HCT116 (cell line): ENCODE measurements at regions not wholly inside any gene's neighbourhood (a gene's known extent, or its start where the extent isn't known, plus 50 kb on each side); places are given as distances from the start of the nearest gene placed in this dataset.
A peak's percentile ranks its signal among the peaks of the same experiment; 100 is the strongest.

Experiments used
- ATAC-seq: fragments of 200-7000 bp; cut with Tn5 transposase; 2 replicates; pipeline ENCODE4 v1.9.1; 2020; ENCODE audit warnings: mild to moderate bottlenecking, moderate library complexity
- BruUV-seq: library from RNA; stranded (reverse); fragments of 400-500 nt; replicated peaks from 2 replicates; lab custom pipeline; 2021; lab: Mats Ljungman, UMichigan
- CTCF ChIA-PET: fragments of 300-600 bp; sonication (Branson Sonifier 250); formaldehyde crosslinking; loops from one replicate; lab custom pipeline; 2021; ENCODE audit warnings: antibody characterized with exemption; lab: Charles Lee
- POLR2A ChIA-PET: fragments of 300-600, 350-600 bp; sonication (Branson Sonifier 250); formaldehyde crosslinking; loops from one replicate; lab custom pipeline; 2021; ENCODE audit warnings: antibody characterized with exemption; lab: Charles Lee
- RAD21 ChIA-PET, 2 experiments: fragments of 300-600 bp; sonication (Branson Sonifier 250); formaldehyde crosslinking; loops; one replicate each; lab custom pipeline; 2023; ENCODE audit warnings: low total read pairs in 2 of 2; ENCODE audit not compliant: uncharacterized antibody in 2 of 2, unreplicated experiment in 2 of 2, low non-redundant PET in 1 of 2; lab: Charles Lee
- DNase-seq: peaks from one replicate; pipeline ENCODE4 v3.0.0-alpha.2; 2010; ENCODE audit warnings: low read depth, low spot score
- H2AFZ ChIP-seq: fragments of 200-600 bp; shearing (Covaris generic), sonication (generic); 2 replicates; pipeline ENCODE4 v1.6.1; 2017; ENCODE audit warnings: low read depth, mixed run types, mixed read lengths, antibody characterized with exemption, low read length; ENCODE audit not compliant: poor library complexity, severe bottlenecking
- H3K27ac ChIP-seq: 2 replicates; pipeline ENCODE4 v1.5.1; 2012; ENCODE audit warnings: low read depth, low read length
- H3K27me3 ChIP-seq: fragments of 200-600 bp; sonication (generic); 2 replicates; pipeline ENCODE4 v1.6.1; 2016; ENCODE audit warnings: mixed run types, low read length, mixed read lengths; ENCODE audit not compliant: insufficient read depth
- H3K36me3 ChIP-seq, 2 experiments: fragments of 200-500 bp in 1 of 2; fragments of 200-600 bp in 1 of 2; sonication (Bioruptor generic) in 1 of 2; sonication (generic) in 1 of 2; 2 replicates each; pipeline versions ENCODE4 v1.5.1 to v1.6.1; 2014 to 2016; ENCODE audit warnings: low read length in 2 of 2, inconsistent platforms in 1 of 2, mixed read lengths in 1 of 2, mixed run types in 1 of 2; ENCODE audit not compliant: insufficient read depth in 2 of 2, control insufficient read depth in 1 of 2
- H3K4me1 ChIP-seq, 2 experiments: fragments of 200-600 bp in 1 of 2; sonication (generic) in 1 of 2; 2 replicates each; pipeline versions ENCODE4 v1.5.1 to v1.6.1; 2012 to 2017; ENCODE audit warnings: low read length in 2 of 2, inconsistent platforms in 1 of 2, mild to moderate bottlenecking in 1 of 2, mixed read lengths in 1 of 2, mixed run types in 1 of 2, moderate library complexity in 1 of 2; ENCODE audit not compliant: insufficient read depth in 2 of 2, control insufficient read depth in 1 of 2
- H3K4me2 ChIP-seq: fragments of 200-600 bp; sonication (generic); 2 replicates; pipeline ENCODE4 v1.6.1; 2017; ENCODE audit warnings: mixed run types, low read length, mixed read lengths
- H3K4me3 ChIP-seq, 2 experiments: fragments of 200-600 bp in 1 of 2; sonication (generic) in 1 of 2; replicated peaks in 1 of 2; 2 replicates each; pipeline ENCODE4 v1.5.1; 2011 to 2016; ENCODE audit warnings: low read length in 2 of 2, control low read depth in 1 of 2, low read depth in 1 of 2, mild to moderate bottlenecking in 1 of 2, mixed read lengths in 1 of 2, mixed run types in 1 of 2
- H3K79me2 ChIP-seq: fragments of 200-600 bp; sonication (generic); 2 replicates; pipeline ENCODE4 v1.6.1; 2017; ENCODE audit warnings: mild to moderate bottlenecking, mixed run types, low read length, moderate library complexity, mixed read lengths; ENCODE audit not compliant: insufficient read depth
- H3K9ac ChIP-seq: fragments of 200-600 bp; sonication (generic); 2 replicates; pipeline ENCODE4 v1.6.1; 2016; ENCODE audit warnings: low read length, mixed read lengths
- H3K9me2 ChIP-seq: fragments of 200-600 bp; sonication (generic), shearing (Covaris generic); 2 replicates; pipeline ENCODE4 v1.6.1; 2017; ENCODE audit warnings: mixed run types, mild to moderate bottlenecking, moderate library complexity; ENCODE audit not compliant: insufficient read depth
- H3K9me3 ChIP-seq, 2 experiments: fragments of 200-500 bp in 1 of 2; fragments of 200-600 bp in 1 of 2; sonication (Bioruptor generic) in 1 of 2; sonication (generic) in 1 of 2; 2 replicates each; pipeline ENCODE4 v1.6.1; 2014 to 2017; ENCODE audit warnings: low read length in 2 of 2, mixed read lengths in 2 of 2, inconsistent platforms in 1 of 2, low read depth in 1 of 2, mild to moderate bottlenecking in 1 of 2, mixed run types in 1 of 2, moderate library complexity in 1 of 2; ENCODE audit not compliant: control insufficient read depth in 1 of 2, insufficient read depth in 1 of 2
- H4K20me1 ChIP-seq: fragments of 200-600 bp; sonication (generic), shearing (Covaris generic); 2 replicates; pipeline ENCODE4 v1.6.1; 2017; ENCODE audit warnings: mixed run types, mild to moderate bottlenecking, moderate library complexity; ENCODE audit not compliant: insufficient read depth
- ATF3 ChIP-seq: IDR thresholded peaks from 2 replicates; pipeline ENCODE4 v1.6.1; 2012
- CBX3 ChIP-seq: IDR thresholded peaks from 2 replicates; pipeline ENCODE4 v1.6.1; 2012; ENCODE audit warnings: low read depth
- CEBPB ChIP-seq: IDR thresholded peaks from 2 replicates; pipeline ENCODE4 v1.6.1; 2012; ENCODE audit warnings: low read depth
- EGR1 ChIP-seq: IDR thresholded peaks from 2 replicates; pipeline ENCODE4 v1.6.1; 2012; ENCODE audit warnings: low read depth
- ELF1 ChIP-seq: IDR thresholded peaks from 2 replicates; pipeline ENCODE4 v1.6.1; 2012; ENCODE audit warnings: low read depth, borderline replicate concordance
- EZH2 ChIP-seq: fragments of 200-600 bp; sonication (generic); IDR thresholded peaks from 2 replicates; pipeline ENCODE4 v1.6.1; 2017; ENCODE audit warnings: antibody characterized with exemption, mixed run types
- EZH2phosphoT487 ChIP-seq: fragments of 200-600 bp; IDR thresholded peaks from 2 replicates; pipeline ENCODE4 v1.6.1; 2018; ENCODE audit warnings: antibody characterized with exemption, borderline replicate concordance
- POLR2A ChIP-seq: IDR thresholded peaks from 2 replicates; pipeline ENCODE4 v1.7.0; 2011; ENCODE audit warnings: borderline replicate concordance; ENCODE audit not compliant: insufficient read depth, insufficient read length; ENCODE audit errors: extremely low read depth
- RAD21 ChIP-seq: IDR thresholded peaks from 2 replicates; pipeline ENCODE4 v1.6.1; 2012; ENCODE audit warnings: low read depth, mild to moderate bottlenecking
- SRF ChIP-seq: IDR thresholded peaks from 2 replicates; pipeline ENCODE4 v1.6.1; 2012; ENCODE audit warnings: low read depth
- TCF7L2 ChIP-seq: IDR thresholded peaks from 2 replicates; pipeline ENCODE4 v1.7.0; 2011; ENCODE audit warnings: borderline replicate concordance, inconsistent platforms; ENCODE audit not compliant: insufficient read depth, insufficient read length; ENCODE audit errors: extremely low read depth
- ZBTB33 ChIP-seq: IDR thresholded peaks from 2 replicates; pipeline ENCODE4 v1.6.1; 2011; ENCODE audit warnings: mild to moderate bottlenecking, low read length, moderate library complexity; ENCODE audit not compliant: insufficient replicate concordance; ENCODE audit errors: extremely low read depth
- ZNF274 ChIP-seq: fragments of 200-500 bp; sonication (Bioruptor generic); IDR thresholded peaks from 2 replicates; pipeline ENCODE4 v1.6.1; 2014; ENCODE audit warnings: mild to moderate bottlenecking, low read depth, low read length, inconsistent platforms
- intact Hi-C: fragments of 100-400 bp; cut with micrococcal nuclease; formaldehyde crosslinking; loops from 2 replicates; pipeline ENCODE4 v1.10.0; 2022
- TF ChIP-seq, protein P1 (sequence below): IDR thresholded peaks from 2 replicates; pipeline ENCODE4 v1.6.1; 2012; ENCODE audit warnings: low read depth
- TF ChIP-seq, protein P2 (sequence below): IDR thresholded peaks from 2 replicates; pipeline ENCODE4 v1.6.1; 2012

- H3K36me3 ChIP-seq = no peaks in the 10 kb centered on the region
- TF ChIP-seq SRF (no peak), ATF3 (no peak), CBX3 (no peak), ZNF274 (no peak), EZH2 (no peak), CEBPB (no peak), ELF1 (no peak), EZH2phosphoT487 (no peak), POLR2A (no peak), EGR1 (no peak), TCF7L2 (no peak), RAD21 (no peak), ZBTB33 (no peak)
- TF ChIP-seq, protein P1, sequence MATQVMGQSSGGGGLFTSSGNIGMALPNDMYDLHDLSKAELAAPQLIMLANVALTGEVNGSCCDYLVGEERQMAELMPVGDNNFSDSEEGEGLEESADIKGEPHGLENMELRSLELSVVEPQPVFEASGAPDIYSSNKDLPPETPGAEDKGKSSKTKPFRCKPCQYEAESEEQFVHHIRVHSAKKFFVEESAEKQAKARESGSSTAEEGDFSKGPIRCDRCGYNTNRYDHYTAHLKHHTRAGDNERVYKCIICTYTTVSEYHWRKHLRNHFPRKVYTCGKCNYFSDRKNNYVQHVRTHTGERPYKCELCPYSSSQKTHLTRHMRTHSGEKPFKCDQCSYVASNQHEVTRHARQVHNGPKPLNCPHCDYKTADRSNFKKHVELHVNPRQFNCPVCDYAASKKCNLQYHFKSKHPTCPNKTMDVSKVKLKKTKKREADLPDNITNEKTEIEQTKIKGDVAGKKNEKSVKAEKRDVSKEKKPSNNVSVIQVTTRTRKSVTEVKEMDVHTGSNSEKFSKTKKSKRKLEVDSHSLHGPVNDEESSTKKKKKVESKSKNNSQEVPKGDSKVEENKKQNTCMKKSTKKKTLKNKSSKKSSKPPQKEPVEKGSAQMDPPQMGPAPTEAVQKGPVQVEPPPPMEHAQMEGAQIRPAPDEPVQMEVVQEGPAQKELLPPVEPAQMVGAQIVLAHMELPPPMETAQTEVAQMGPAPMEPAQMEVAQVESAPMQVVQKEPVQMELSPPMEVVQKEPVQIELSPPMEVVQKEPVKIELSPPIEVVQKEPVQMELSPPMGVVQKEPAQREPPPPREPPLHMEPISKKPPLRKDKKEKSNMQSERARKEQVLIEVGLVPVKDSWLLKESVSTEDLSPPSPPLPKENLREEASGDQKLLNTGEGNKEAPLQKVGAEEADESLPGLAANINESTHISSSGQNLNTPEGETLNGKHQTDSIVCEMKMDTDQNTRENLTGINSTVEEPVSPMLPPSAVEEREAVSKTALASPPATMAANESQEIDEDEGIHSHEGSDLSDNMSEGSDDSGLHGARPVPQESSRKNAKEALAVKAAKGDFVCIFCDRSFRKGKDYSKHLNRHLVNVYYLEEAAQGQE = no peak
- TF ChIP-seq, protein P2, sequence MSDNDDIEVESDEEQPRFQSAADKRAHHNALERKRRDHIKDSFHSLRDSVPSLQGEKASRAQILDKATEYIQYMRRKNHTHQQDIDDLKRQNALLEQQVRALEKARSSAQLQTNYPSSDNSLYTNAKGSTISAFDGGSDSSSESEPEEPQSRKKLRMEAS = no peak
- TF ChIP-seq, all 23 proteins: peak for 0
- Histone ChIP-seq H3K9ac (no peak overlapping the region), H3K79me2 (no peaks in the 10 kb centered on the region), H2AFZ (peak overlapping the region; percentile 46), H3K9me3 (no peaks in the 10 kb centered on the region), H3K27me3 (no peaks in the 10 kb centered on the region), H3K4me3 (no peak overlapping the region), H3K9me2 (no peaks in the 10 kb centered on the region), H3K4me2 (no peak overlapping the region), H4K20me1 (no peaks in the 10 kb centered on the region), H3K27ac (no peak overlapping the region), H3K4me1 (peaks cover 5 to 15% of the 10 kb centered on the region in 2 experiments; a peak in 3 of 4 replicates)
- RAD21 ChIA-PET = no interaction called here
- BruUV-seq = no TSS peak
- ATAC-seq (no peak), DNase-seq (no peak)
- intact Hi-C loops = no loop called here
- CTCF ChIA-PET = no interaction called here
- POLR2A ChIA-PET = no interaction called here
These were observed 398.5 kb upstream of the AKR1E2 start for GRCh38 chr10:4427532-4427931.
